ENCODE measurements at regions not wholly inside any gene's neighbourhood (a gene's known extent, or its start where the extent isn't known, plus 50 kb on each side); places are given as distances from the start of the nearest gene placed in this dataset.

DNA sequence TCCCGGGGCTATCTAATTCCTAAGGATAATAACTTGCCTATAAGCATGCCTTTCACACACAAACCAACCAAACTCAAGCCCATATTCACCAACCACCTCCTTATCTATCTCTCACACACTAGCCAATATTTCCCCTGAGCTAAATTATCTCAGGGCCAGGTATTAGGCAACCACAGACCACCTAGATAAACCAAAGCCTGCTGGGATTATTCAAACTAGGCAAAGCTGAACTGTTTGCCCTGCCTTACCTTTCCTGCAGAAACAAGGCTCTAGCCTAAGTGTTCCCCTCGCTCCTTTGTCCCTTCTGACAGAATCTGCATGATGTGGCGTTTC lies 114.7 kb upstream of the EEA1 start:
- DNase-seq: no peak

DNA sequence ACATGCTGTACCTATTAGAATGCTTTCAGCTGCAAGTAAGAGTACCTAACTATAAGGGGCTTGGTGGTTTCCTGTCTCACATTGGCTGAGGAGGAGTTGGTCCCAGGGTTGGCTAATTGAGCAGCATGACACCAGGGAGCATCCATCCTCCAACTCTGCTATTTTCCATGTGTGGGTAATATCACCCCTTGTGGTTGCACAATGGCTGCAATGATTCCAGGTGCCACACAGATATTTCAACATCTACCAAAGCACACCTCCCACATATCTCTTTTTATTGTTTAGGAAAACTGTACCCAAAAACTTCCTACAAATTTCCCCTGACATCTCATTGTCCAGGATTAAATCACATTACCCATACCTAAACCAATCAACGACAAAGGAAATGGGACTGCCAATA lies 118.0 kb upstream of the EEA1 start:
- DNase-seq: no peak

DNA sequence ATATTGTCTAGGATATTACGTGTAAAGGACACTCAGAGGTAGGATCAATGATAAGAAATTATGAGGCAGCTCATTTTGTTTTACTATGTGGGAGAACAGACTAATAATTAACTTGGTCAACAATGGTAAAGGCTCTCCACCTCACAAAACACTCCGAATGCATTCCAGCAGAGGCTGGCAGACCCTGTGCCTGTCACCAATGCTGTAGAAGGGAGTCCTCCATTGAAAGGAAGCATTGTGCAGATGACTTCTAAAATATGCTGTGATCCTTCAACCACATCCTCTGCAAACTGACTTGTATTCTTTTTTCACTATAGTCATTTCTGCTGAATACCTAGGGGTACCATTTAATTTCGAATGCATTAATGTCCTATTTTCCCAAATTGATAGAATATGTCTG lies 119.6 kb upstream of the EEA1 start:
- no peak for DNase-seq

DNA sequence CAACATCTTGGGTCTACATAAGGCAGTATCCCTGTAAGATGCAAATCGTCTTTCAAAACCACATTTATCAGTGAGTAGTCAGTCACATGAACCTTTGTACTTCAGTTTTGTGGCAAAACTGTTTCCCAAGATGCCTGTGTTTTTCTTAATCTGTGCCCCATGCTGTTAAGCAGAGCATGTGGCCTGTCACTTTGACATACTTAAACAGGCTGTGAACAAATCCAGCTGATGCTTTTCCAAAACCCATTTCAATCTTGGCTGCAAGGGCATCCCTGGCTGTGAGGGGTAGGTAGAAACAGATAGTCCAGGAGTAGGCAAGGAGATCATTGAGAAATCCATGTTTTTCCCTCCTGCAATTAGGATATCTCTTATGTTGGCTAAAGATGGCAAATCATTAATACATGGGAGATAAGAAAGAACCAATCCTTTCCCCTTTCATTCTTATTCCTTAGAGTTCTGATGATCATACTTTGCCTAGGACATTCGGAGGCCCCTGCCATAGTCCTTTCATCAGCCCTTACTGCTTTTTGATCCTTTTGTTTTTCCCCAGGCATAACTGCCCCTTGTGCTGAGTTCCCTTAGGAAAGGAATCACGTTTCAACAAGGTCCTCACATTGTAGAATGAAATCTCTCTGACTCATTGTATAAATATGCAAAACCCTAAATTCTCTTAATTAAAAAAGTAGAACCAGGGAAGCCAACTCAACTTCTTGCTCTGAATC lies 121.1 kb upstream of the EEA1 start:
- DNase-seq: no peak

DNA sequence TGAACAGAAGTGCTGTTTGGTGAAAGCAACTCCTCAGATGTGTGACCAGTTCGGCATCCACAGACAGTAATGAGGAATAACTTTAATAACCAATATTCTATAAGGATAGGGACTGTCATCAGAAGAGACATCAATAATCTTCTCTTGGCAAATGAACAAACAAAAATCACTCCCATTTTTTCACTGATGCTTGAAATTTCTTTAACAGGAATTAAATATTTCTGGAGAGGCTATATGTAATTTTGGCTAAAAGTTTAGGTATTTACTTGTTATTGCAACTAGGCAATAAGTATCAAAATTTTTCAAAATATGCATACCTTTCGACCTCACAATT lies 121.6 kb upstream of the EEA1 start:
- DNase-seq: no peak

DNA sequence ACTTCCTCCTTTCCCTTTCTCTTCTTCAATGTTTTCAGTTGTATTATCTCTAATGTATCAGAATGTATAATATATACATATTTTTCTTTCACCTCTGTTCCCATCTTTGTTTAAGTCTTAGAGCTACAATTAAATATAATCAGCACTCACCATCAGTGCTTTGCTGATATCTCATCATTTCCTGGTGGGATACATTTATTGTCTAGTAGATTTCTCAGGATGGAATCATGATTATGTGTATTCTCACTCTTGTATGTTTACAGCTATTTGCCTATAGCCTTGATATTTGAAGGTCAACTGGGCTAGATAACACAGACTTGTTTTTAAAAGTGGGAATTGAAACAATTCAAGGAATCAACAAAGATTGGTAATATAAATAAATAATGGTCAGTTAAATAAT lies 124.9 kb upstream of the EEA1 start:
- DNase-seq: no peak

DNA sequence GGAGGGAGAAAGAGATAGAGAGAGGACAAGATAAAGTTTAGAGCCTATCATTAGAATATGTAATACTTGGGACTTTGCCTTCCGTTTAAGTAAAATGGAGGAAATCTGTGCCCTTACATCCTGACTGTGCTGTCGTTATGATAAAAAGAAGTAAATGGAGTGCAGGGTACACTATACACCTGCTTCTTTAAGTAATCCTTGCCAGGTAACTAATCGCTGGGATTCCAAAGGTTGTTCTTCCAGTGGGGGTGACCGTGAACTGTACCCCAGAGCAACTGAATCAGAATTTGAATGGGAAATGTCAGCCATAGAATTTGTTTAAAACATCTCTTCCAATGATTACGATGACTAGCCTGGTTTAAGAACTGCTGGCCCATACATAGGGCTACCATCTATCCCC lies 126.1 kb upstream of the EEA1 start:
- no peak for DNase-seq

DNA sequence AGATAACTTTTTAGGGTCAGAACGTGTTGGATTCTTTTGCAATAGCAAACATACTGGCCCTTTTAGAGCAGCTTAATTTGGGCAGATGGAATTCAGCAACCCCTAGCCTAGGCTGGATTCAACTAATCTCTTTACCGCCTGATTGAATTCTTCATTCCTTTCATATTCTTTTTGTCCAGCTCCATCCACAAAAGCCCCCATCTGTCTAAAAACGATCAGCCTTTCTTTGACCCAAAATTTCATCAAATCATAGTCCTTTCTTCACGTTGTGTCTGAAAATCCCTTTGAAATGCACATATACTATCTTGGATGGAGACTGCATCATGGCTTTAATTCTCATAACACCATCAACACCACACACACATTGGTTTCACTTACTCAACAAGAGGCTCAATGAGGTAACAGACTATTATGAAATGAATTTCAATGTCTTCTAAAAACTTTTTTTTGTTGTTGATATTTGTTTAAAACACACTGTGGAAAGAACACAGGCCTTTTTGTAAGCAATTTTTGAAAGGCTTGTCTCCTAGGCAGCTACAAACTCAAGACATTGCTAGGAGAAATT lies 128.0 kb upstream of the EEA1 start:
- no peak for DNase-seq

DNA sequence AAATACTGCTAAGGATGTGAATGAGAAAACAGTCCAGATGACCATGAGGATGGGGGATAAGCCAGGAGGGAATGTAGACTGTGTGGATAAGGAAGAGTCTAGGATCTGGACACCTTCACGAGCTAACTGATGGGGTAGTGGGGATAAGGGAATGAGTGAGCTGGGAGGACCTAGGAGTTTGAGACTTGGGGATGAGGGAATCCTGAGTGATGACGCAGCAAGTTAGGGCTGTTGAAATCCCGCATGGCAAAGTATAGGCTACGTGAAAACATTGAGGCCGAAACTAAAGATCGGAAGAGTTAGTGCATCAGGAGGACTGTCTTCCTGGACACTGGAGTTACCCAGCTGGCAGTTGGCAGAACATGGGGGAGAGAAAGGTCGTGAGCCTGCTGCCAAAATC lies 129.2 kb upstream of the EEA1 start:
- DNase-seq: no peak

DNA sequence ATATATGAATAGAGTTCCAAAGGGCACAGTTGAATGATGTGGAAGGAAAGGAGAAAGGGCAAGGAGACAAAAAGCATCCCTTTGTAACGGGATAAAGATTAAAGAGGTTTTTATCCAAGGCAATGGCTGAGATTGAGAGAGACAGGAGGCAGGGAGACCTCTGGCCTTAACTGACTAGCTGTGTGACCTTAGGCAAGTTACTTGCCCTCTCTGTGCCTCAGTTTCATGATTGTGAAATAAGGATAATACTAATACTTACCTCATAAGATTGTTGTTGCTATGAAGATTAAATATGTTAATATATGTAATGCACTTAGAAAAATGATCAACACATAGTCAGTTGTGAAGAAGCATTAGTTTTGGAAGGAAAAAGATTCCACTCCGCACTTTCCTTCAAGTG lies 130.2 kb upstream of the EEA1 start:
- DNase-seq: no peak

DNA sequence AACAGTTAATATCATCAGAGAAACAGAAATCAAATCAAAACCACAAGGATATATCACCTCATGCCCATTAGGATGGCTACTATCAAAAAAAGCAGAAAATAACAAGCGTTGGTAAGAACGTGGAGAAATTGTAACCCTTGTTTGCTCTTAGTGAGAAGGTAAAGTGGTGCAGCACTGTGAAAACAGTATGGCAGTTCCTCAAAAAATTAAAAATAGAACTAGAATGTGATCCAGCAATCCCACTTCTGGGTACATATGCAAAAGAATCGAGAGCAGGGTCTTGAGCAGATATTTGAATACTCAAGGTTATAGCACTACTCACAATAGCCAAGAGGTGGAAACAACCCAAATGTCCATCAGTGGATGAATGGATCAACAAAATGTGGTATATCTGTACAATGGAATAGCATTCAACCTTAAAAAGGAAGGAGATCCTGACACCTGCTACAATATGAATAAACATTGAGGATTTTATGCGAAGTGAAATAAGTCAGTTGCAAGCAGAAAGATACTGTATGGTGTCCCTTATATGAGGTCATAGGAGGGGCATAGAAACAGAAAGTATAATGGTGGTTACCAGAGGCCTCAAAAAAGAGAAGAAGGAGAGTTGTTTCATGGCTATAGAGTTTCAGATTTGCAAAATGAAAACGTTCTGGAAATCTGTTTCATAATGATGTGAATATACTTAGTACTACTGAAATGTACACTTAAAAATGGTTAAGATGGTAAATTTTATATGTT lies 131.0 kb upstream of the EEA1 start:
- no peak for DNase-seq

DNA sequence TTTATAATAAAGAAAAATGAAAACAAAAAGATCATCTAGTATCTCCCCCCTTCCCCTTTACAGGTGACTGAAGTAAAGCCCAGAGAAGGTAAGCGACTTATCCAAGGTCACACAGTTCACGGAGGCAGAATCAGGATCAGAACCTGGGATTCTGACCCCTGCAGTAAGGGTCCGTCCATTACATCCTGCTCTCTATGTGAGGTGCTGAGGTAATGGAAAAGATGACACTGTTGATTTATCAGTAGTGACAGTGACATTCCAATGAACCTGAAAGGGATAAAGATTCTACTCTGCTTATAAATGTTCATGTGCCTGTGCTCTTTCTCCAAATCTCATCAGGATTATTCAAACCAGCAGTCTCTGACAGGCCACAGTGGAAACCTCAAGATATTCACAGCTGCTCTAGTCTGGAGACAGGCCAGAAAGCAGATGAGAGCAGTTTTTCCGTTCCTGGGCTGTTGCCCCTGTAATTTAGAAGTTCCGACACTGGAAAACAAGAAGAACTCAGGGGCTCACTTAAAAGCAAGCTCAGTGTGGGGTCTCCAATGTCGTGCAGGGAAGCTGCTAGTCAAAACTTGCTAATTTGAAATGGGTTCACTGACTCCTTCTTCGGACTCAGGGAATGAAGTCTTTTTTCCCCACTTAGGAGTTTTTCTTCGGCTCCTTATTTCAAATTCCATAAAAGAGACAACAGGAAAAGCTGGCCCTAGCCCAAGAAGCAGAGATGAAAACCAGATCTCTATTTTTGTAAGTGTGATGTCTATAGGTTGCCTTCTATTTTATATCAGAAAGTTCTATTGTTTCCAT lies 131.8 kb upstream of the EEA1 start:
- DNase-seq: no peak

DNA sequence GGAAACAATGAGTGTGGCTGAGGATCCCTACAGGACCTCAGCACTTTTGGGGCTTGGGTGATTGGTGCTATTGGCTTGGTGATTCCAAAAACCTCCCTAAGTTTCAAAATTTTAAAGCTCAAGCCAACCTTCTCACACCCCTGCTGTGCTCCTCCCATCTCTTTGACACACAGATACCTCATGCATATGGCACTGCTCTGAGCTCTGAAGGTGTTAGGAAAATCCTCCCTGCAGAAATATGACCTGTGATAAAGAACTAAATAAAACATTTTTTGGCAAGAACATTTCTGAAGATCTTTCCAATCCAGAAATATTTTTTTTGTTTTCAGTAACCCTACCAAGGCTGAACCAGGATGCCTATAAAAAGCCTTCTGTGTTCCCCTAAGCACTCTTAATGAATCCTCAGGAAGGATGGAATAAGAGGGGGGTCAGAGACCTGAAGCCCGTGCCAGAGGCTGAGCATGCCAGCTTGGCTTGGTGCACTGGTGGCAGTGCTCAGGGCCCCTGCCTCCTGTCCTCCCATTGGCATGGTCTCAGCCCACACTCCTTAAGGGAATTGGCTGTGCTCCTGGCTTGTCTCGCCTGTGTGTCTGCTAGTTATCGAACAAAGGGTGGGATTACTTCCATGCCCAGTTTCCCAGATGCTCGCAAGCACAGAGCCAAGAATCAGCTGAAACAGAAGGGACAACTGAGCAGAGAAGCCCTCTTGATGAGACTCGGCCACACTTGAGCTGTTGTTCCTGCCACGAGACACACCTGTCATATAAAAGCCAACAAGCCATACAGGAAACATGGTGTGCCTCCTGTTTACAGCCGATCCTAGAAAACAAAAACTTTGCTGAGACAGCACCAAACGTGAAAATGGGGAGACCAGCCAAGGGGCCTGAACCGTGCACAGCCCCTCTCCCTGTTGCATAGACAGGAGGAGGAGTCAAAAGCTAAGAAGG lies 132.7 kb upstream of the EEA1 start:
- no peak for DNase-seq

DNA sequence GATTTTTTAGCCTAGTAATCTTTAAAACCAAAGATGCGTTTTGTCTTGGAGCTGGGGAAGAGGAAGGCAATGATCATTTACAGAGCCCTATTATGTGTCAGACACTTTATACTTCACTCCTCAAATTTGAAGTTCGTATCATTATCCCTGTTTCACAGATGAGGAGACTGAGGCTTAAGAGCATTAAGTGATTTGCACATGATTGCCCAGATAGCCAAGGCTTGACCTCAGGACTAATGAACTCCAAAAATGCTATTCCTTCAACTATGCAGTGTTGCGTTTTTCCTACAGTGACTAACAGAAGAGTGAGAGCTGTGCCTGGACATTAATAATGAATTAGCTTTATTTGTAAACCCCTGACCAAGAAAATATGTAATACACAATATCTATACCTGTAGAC lies 136.8 kb upstream of the EEA1 start:
- no peak for DNase-seq

DNA sequence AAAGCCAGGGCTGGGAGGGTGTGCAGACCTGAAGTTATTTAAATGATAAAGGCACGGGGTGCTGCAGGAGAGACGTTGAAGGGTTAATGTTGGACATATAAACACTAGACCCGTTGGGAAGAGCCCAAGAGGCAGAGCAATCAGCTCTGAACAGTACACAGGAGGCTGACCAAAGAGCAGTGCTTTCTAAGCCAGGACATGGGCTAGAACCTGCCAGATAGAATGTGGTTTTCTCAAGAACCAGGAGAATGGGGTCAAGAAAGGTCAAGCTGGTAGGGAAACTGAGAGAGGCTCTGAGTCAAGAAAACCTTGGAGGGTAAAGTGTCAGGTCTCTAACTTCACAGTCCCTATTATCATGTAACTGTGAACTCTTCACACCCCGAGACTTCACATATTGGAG lies 143.2 kb upstream of the EEA1 start:
- no peak for DNase-seq

DNA sequence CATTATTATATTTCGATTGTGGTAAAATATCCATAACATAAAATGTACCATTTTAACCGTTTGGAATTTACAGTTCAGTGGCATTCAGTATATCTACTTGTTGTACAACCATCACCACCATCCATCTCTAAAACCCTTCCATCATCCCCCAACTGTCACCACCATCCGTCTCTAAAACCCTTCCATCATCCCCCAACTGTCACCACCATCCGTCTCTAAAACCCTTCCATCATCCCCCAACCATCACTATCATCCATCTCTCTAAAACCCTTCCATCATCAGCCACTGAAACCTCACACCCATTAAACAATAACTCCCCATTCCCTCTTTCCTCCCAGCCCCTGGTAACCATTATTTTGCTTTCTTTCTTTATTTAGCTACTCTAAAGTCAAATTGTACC lies 144.2 kb upstream of the EEA1 start:
- no peak for DNase-seq

DNA sequence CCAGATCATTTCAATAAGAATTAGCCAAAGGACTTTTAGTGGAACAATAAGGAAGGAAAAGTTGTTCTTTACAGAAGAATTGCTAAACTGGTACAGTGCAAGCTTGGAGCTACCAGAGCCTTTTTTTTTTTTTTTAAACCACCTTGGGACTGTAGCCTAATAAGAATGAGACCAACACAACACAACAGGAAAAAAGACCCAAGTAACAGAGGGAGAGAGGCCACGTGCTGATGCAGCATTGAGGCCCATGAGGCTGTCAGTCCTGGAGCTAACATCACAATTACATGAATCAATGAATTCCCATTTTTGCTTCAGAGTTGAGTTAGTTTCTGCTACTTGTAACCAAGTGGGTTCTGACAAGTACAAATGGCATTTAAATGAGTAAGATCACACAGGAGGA lies 149.0 kb upstream of the EEA1 start:
- no peak for DNase-seq

DNA sequence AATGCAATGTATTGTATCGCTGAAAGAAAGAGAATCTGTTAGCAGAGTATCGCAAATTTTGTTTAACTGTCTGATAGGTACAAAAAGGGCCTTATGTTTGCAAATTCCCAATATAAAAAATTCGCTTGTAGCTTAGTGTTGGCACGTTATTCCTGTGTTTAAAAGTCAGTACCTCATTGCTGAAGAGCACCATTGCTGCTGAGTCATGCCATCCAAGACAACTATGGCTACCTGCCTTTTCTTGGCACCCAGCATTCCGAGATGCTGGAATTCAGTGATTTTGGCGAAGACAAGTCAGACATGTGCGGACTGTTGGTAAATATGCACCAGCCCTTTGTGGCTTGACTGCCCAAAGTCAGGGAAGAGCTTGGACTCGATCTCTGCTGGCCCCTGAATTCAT lies 149.5 kb upstream of the EEA1 start:
- no peak for DNase-seq

DNA sequence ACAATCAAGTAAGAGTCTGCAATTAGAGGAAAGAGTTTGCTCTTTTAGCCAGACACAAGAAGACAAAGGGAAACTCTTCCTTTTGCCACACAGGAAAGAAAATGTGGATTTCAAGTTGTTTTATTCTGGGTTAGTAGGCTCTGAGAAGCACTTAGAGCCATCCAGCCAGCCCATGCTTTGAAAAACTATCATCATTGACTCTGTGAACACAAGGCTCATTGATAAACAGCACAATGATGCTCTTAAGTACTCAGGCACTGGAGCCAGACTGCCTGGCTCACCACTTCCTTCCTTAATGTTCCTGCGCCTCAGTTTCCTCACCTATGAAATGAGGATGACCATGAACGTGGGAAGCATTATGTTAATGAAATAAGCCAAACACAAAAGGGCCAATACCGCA lies 150.2 kb upstream of the EEA1 start:
- DNase-seq: no peak

DNA sequence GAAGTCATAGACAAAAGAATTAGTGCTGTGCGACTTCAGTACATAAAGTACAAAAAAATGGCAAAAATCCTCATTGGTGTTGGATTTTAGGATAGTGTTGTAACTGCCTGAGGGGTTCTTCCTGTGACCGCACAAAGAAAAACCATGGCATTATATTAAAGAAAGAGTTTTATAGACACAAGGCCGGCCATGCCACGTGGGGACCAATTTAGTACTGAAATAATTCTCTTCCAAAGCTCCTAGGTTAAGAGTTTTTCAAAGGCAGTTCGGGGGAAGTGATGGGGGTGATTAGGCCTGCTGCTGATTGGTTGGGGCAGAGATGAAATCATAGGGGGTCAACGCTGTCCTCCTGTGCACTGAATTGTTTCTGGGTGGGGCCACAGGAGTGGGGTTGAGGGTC lies 150.9 kb upstream of the EEA1 start:
- DNase-seq: no peak

DNA sequence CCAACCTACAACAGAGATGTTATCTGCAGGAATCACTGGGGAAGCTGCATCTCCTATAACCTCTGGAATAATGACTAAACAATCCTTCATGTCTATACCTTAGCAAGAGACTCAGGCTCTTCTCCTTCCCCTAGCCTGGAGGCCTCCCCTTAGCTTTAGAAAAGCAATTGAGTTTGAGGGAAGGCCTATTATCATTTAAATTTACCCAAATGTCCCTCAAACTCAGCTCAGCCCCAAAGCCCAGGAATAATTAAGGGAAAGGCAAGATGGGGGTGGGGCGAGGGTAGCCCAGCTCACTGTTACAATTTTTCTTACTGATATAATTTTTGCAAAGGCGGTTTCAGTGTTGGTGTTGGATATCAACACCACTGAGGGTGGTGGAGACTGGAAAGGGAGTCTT lies 151.4 kb upstream of the EEA1 start:
- no peak for DNase-seq

DNA sequence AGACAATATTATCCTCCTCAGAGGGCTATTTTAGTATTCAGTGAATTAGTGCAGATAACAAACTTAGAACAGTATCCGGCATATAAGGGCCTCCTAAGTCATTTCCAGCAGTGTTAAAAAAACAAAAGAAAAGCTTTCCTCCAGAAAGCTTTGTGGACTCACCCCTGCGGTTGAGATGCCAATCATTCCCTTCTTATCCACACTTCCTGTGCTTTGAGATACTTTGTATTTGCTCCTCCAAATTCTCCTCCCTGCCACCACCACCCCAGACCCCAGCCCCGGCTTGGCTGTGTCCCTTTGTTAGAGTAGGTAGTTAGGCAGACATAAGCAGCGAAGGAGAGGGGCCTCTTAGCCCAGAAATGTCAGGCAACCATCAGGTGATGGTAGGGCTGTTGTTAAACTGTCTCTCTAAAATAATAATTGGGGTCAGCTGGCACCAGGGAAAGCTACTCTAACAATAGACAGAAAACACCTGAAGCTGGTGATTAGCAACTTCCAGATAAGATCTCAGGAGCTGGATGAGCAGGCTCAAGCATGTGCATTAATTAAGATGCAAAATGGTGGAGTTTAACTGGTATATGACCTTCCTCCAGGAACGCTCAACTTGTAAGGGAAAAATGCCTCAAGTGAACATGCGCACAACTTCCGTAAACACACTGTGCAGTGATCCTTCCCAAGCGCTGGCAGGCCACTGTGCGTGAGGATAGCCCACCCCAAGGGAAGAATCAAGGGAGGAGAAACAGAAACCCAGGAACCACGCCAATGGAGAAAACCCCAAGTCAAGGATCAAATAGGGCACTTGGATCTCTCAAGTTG lies 152.1 kb upstream of the EEA1 start:
- DNase-seq: no peak

Measured in activated CD4-positive, alpha-beta T cell treated with anti-CD3 and anti-CD28 coated beads, Interleukin-2, amount 50 U/mL, for 1 hour (primary cell).